BE2C (cell line): ENCODE measurements at regions not wholly inside any gene's neighbourhood (a gene's known extent, or its start where the extent isn't known, plus 50 kb on each side); places are given as distances from the start of the nearest gene placed in this dataset.
"Not testable (repeated sequence)": the region's sequence is repeated elsewhere in the genome, so short reads cannot be mapped to it uniquely, and the experiment has no call there.

Experiments used
- DNase-seq: peaks from one replicate; pipeline ENCODE4 v3.0.0-alpha.2; 2020
- H3K27me3 ChIP-seq: fragments of 250-450 bp; sonication (Bioruptor Pico); 2 replicates; pipeline ENCODE4 v1.5.1; 2020; ENCODE audit warnings: mild to moderate bottlenecking
- H3K36me3 ChIP-seq: fragments of 250-450 bp; sonication (Bioruptor Pico); 2 replicates; pipeline ENCODE4 v1.5.1; 2020; ENCODE audit warnings: mild to moderate bottlenecking
- H3K4me1 ChIP-seq: fragments of 250-450 bp; sonication (Bioruptor Pico); 2 replicates; pipeline ENCODE4 v1.5.1; 2020
- H3K4me3 ChIP-seq: 2 replicates; pipeline ENCODE4 v1.5.1; 2011; ENCODE audit warnings: low read depth, low read length
- H3K9me3 ChIP-seq: fragments of 250-450 bp; sonication (Bioruptor Pico); 2 replicates; pipeline ENCODE4 v1.5.1; 2020
- CTCF ChIP-seq: IDR thresholded peaks from 2 replicates; pipeline ENCODE4 v1.5.1; 2012; ENCODE audit warnings: mild to moderate bottlenecking, low read depth, low read length

- DNase-seq: no peak
- TF ChIP-seq CTCF: no peak
- H3K4me3 ChIP-seq: no peak overlapping the region
- no peaks in the 10 kb centered on the region for H3K27me3 ChIP-seq
- no peaks in the 10 kb centered on the region for H3K36me3 ChIP-seq
- no peaks in the 10 kb centered on the region for H3K9me3 ChIP-seq
- H3K4me1 ChIP-seq: no peaks in the 10 kb centered on the region
Measured at GRCh38 chr11:92098172-92098571, 126.4 kb upstream of the FAT3 start.

- no peaks in the 10 kb centered on the region for H3K9me3 ChIP-seq
- DNase-seq: no peak
- H3K4me1 ChIP-seq: no peaks in the 10 kb centered on the region
- H3K27me3 ChIP-seq: no peaks in the 10 kb centered on the region
- no peaks in the 10 kb centered on the region for H3K36me3 ChIP-seq
- no peak overlapping the region for H3K4me3 ChIP-seq
- TF ChIP-seq CTCF: no peak
Measured at GRCh38 chr11:92087725-92088537, 136.7 kb upstream of the FAT3 start.

- Histone ChIP-seq H3K36me3 (no peaks in the 10 kb centered on the region), H3K4me1 (no peaks in the 10 kb centered on the region), H3K27me3 (no peaks in the 10 kb centered on the region), H3K4me3 (no peak overlapping the region), H3K9me3 (no peaks in the 10 kb centered on the region)
- DNase-seq: no peak
- no peak for TF ChIP-seq CTCF
Measured at GRCh38 chr11:92083123-92083522, 141.5 kb upstream of the FAT3 start.

- H3K9me3 ChIP-seq: no peaks in the 10 kb centered on the region
- DNase-seq: no peak
Measured at GRCh38 chr11:92082652-92083051, 142.0 kb upstream of the FAT3 start.

GRCh38 chr11:92074498-92074897, 150.1 kb upstream of the FAT3 start:
- H3K9me3 ChIP-seq, H3K27me3 ChIP-seq, H3K36me3 ChIP-seq, DNase-seq, H3K4me1 ChIP-seq, H3K4me3 ChIP-seq: not testable (repeated sequence)

More at GRCh38 chr11:92082652-92083051, 142.0 kb upstream of the FAT3 start:
- no peaks in the 10 kb centered on the region for H3K36me3 ChIP-seq
- H3K4me1 ChIP-seq: no peaks in the 10 kb centered on the region
- no peak overlapping the region for H3K4me3 ChIP-seq
- H3K27me3 ChIP-seq: no peaks in the 10 kb centered on the region
- TF ChIP-seq CTCF: no peak

GRCh38 chr11:92071660-92072059, 153.0 kb upstream of the FAT3 start:
- no peak for DNase-seq
- H3K4me3 ChIP-seq: no peak overlapping the region
- H3K4me1 ChIP-seq: no peaks in the 10 kb centered on the region; the same call in 1 of the 2 replicates
- H3K9me3 ChIP-seq: no peaks in the 10 kb centered on the region
- H3K36me3 ChIP-seq: no peaks in the 10 kb centered on the region
- H3K27me3 ChIP-seq: no peaks in the 10 kb centered on the region
- no peak for TF ChIP-seq CTCF
